ENCODE measurements at regions not wholly inside any gene's neighbourhood (a gene's known extent, or its start where the extent isn't known, plus 50 kb on each side); places are given as distances from the start of the nearest gene placed in this dataset.

GRCh38 chr11:19631712-19632498 is 80.7 kb upstream of the NAV2 start:
- no peak for DNase-seq (ENCODE audit: low spot score)
- no peak overlapping the region for H3K4me3 Mint-ChIP-seq (ENCODE audit: unreplicated experiment)
- H3K27me3 Mint-ChIP-seq (ENCODE audit: low read depth): no peaks in the 10 kb centered on the region
- TF ChIP-seq CTCF (IDR thresholded peaks at IDR 0.05): no peak
- peaks cover 42% of the 10 kb centered on the region for H3K4me1 Mint-ChIP-seq (ENCODE audit: low read depth)
- H3K27ac Mint-ChIP-seq (ENCODE audit: unreplicated experiment): peak overlapping the region; percentile 5
- H3K9me3 Mint-ChIP-seq (ENCODE audit: low read depth): peaks cover 11% of the 10 kb centered on the region
- H3K36me3 Mint-ChIP-seq (ENCODE audit: low read depth): peaks cover 3% of the 10 kb centered on the region

- no peaks in the 10 kb centered on the region for H3K27me3 Mint-ChIP-seq (ENCODE audit: low read depth)
- peaks cover 5% of the 10 kb centered on the region for H3K36me3 Mint-ChIP-seq (ENCODE audit: low read depth)
- peaks cover 47% of the 10 kb centered on the region for H3K4me1 Mint-ChIP-seq (ENCODE audit: low read depth)
- peak overlapping the region; percentile 82 for H3K27ac Mint-ChIP-seq (ENCODE audit: unreplicated experiment)
- H3K4me3 Mint-ChIP-seq (ENCODE audit: unreplicated experiment): no peak overlapping the region
- peaks cover 22% of the 10 kb centered on the region for H3K9me3 Mint-ChIP-seq (ENCODE audit: low read depth)
- no peak for DNase-seq (ENCODE audit: low spot score)
- TF ChIP-seq CTCF (IDR thresholded peaks at IDR 0.05): no peak
These were observed 84.6 kb upstream of the NAV2 start for GRCh38 chr11:19628018-19628417.

GRCh38 chr11:19627566-19627965 is 85.1 kb upstream of the NAV2 start:
- DNase-seq (ENCODE audit: low spot score): no peak
- peaks cover 22% of the 10 kb centered on the region for H3K9me3 Mint-ChIP-seq (ENCODE audit: low read depth)
- H3K36me3 Mint-ChIP-seq (ENCODE audit: low read depth): peaks cover 5% of the 10 kb centered on the region
- TF ChIP-seq CTCF (IDR thresholded peaks at IDR 0.05): no peak
- H3K4me3 Mint-ChIP-seq (ENCODE audit: unreplicated experiment): no peak overlapping the region
- H3K27me3 Mint-ChIP-seq (ENCODE audit: low read depth): no peaks in the 10 kb centered on the region
- peaks cover 43% of the 10 kb centered on the region for H3K4me1 Mint-ChIP-seq (ENCODE audit: low read depth)
- peak overlapping the region; percentile 73 for H3K27ac Mint-ChIP-seq (ENCODE audit: unreplicated experiment)

GRCh38 chr11:19625438-19625837 is 87.2 kb upstream of the NAV2 start:
- peaks cover 28% of the 10 kb centered on the region for H3K4me1 Mint-ChIP-seq (ENCODE audit: low read depth)
- no peak for DNase-seq (ENCODE audit: low spot score)
- no peaks in the 10 kb centered on the region for H3K27me3 Mint-ChIP-seq (ENCODE audit: low read depth)
- TF ChIP-seq CTCF (IDR thresholded peaks at IDR 0.05): no peak
- H3K36me3 Mint-ChIP-seq (ENCODE audit: low read depth): peaks cover 14% of the 10 kb centered on the region
- H3K27ac Mint-ChIP-seq (ENCODE audit: unreplicated experiment): no peak overlapping the region
- no peak overlapping the region for H3K4me3 Mint-ChIP-seq (ENCODE audit: unreplicated experiment)
- H3K9me3 Mint-ChIP-seq (ENCODE audit: low read depth): peaks cover 22% of the 10 kb centered on the region

GRCh38 chr11:19617696-19618523 is 94.7 kb upstream of the NAV2 start:
- TF ChIP-seq CTCF (IDR thresholded peaks at IDR 0.05): no peak
- Mint-ChIP-seq H3K27ac (ENCODE audit: unreplicated experiment) (no peak overlapping the region), H3K4me3 (ENCODE audit: unreplicated experiment) (no peak overlapping the region), H3K4me1 (ENCODE audit: low read depth) (peaks cover 21% of the 10 kb centered on the region), H3K9me3 (ENCODE audit: low read depth) (peaks cover 9% of the 10 kb centered on the region), H3K27me3 (ENCODE audit: low read depth) (no peaks in the 10 kb centered on the region), H3K36me3 (ENCODE audit: low read depth) (peaks cover 11% of the 10 kb centered on the region)
- no peak for DNase-seq (ENCODE audit: low spot score)

All from chondrocyte (in vitro differentiated cells).